Activated CD4-positive, alpha-beta memory T cell treated with anti-CD3 and anti-CD28 coated beads for 36 hours (primary cell): ENCODE measurements at regions not wholly inside any gene's neighbourhood (a gene's known extent, or its start where the extent isn't known, plus 50 kb on each side); places are given as distances from the start of the nearest gene placed in this dataset.

Experiments used
- CTCF ChIA-PET: fragments of 350-600 bp; sonication (Branson Sonifier 250); formaldehyde crosslinking; loops from one replicate; lab custom pipeline; 2021; ENCODE audit warnings: antibody characterized with exemption, inconsistent platforms; lab: Charles Lee
- POLR2A ChIA-PET: fragments of 350-600 bp; sonication (Branson Sonifier 250); formaldehyde crosslinking; loops from one replicate; lab custom pipeline; 2021; ENCODE audit warnings: antibody characterized with exemption; lab: Charles Lee
- DNase-seq: peaks from one replicate; pipeline ENCODE4 v3.0.0-alpha.2; 2020
- H3K27ac Mint-ChIP-seq: one replicate; pipeline ENCODE4 v1.8.0; 2021; ENCODE audit warnings: mixed read lengths
- H3K27me3 Mint-ChIP-seq: one replicate; pipeline ENCODE4 v1.8.0; 2021; ENCODE audit warnings: mixed read lengths
- H3K36me3 Mint-ChIP-seq: one replicate; pipeline ENCODE4 v1.8.0; 2021; ENCODE audit warnings: mixed read lengths
- H3K4me1 Mint-ChIP-seq: one replicate; pipeline ENCODE4 v1.8.0; 2021; ENCODE audit warnings: low read depth, mixed read lengths
- H3K4me3 Mint-ChIP-seq: one replicate; pipeline ENCODE4 v1.8.0; 2021; ENCODE audit warnings: mild to moderate bottlenecking, mixed read lengths
- H3K9me3 Mint-ChIP-seq: one replicate; pipeline ENCODE4 v1.8.0; 2021; ENCODE audit warnings: mixed read lengths
- intact Hi-C: fragments of 100-400 bp; cut with micrococcal nuclease; formaldehyde crosslinking; loops from one replicate; pipeline ENCODE4 v1.15.1; 2023

DNA sequence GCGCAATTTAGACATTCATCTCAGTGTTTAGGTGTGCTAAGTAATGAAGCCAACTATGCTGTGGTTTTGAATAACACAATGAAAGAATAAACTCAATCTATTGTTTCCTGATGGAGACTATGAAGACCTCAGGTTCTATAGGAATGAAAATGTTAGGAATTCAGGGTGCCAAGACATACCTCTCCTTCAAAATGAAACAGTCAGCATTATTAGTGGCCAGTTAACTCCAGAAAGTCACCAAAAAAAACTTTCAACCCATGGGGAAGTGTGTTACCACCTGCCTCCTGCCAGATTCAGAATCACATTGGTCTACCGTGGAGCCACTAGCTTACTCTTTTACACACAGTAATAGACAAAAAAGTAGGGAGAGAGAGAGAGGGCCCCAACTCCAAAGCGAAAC is 352.9 kb downstream of the GABRG1 start:
- POLR2A ChIA-PET: no interaction called here

DNA sequence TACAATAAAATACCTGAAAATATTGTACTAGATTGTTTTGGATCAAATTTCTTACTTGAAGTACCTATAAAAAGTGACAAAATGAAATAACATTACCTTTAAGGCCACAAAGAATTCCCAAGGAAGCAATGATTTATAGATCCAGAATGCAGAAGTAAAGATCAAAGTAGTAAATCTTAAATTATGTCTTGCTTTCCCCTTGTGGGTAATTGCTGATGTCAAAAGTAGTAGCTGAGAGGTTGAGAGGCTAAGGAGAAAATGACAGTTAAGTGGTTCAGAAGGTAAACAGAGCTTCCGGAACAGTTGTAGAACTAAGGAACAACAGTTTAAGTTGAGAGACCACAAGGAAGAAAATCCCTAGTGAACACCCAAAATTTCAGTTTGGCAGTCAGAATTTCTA is 358.3 kb downstream of the GABRG1 start:
- no peak for DNase-seq
- H3K4me3 Mint-ChIP-seq: no peak overlapping the region
- ChIA-PET CTCF (no interaction called here), POLR2A (no interaction called here)
- H3K27me3 Mint-ChIP-seq: no peaks in the 10 kb centered on the region
- no peak overlapping the region for H3K27ac Mint-ChIP-seq
- H3K9me3 Mint-ChIP-seq: peaks cover 8% of the 10 kb centered on the region
- no peaks in the 10 kb centered on the region for H3K36me3 Mint-ChIP-seq
- intact Hi-C loops: no loop called here
- H3K4me1 Mint-ChIP-seq: no peaks in the 10 kb centered on the region

More for the DNA sequence above, 352.9 kb downstream of the GABRG1 start:
- intact Hi-C loops: no loop called here
- Mint-ChIP-seq H3K27ac (no peak overlapping the region), H3K4me1 (no peaks in the 10 kb centered on the region), H3K36me3 (no peaks in the 10 kb centered on the region), H3K4me3 (no peak overlapping the region), H3K9me3 (peaks cover 5% of the 10 kb centered on the region), H3K27me3 (no peaks in the 10 kb centered on the region)
- CTCF ChIA-PET: no interaction called here
- DNase-seq: no peak

DNA sequence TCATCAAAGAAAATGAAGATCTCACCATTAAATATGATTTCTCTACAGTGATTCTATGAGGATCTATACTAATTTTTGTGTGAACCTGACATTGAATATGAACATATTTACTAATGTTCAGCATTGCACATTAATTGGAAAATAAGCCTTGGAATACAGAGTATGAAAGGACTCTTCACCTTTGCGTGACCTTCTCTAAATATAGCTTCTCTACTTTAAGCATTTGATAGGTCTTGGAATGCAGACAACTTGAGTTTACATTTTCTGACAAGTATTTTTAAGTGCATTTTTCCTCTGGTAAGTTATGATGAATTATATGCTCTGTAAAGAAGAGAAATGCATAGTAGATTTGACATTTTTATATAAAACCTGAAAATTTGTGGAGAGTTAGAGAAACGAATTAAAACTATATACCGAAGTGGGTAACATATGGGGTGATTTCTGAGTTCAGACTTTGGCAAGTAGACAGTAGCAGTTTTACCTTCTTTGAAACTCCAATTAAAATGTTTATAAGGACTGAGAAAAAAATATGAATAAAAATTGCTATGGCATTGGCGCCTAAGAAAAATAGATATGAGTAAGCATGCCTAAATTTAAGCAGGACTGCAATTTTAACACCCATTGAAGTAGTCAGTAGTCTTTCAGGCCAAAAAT is 371.9 kb downstream of the GABRG1 start:
- Mint-ChIP-seq H3K27me3 (no peaks in the 10 kb centered on the region), H3K4me1 (no peaks in the 10 kb centered on the region), H3K4me3 (no peak overlapping the region), H3K27ac (no peak overlapping the region), H3K36me3 (no peaks in the 10 kb centered on the region), H3K9me3 (peaks cover 6% of the 10 kb centered on the region)
- ChIA-PET CTCF (no interaction called here), POLR2A (no interaction called here)
- intact Hi-C loops: no loop called here
- no peak for DNase-seq

DNA sequence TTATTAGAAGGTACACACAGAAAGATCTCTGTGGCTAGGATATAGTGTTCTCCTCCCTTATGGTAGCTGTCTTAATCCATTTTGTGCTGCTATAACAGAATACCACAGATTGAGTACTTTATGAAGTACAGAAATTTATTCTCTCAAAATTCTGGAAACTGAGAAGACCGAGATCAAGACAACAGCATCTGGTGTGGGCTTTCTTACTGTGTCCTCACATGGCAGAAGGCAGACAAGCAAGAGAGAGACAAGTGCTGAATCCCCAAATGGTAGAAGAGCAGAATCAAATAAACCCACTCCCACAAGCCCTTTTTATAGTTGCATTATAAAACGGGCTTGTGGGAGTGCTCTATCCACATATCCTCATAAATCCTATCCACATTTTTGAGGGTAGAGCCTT is 373.1 kb downstream of the GABRG1 start:
- Mint-ChIP-seq H3K36me3 (no peaks in the 10 kb centered on the region), H3K4me3 (no peak overlapping the region), H3K4me1 (no peaks in the 10 kb centered on the region), H3K27ac (no peak overlapping the region), H3K9me3 (peaks cover 6% of the 10 kb centered on the region), H3K27me3 (no peaks in the 10 kb centered on the region)
- DNase-seq: no peak
- intact Hi-C loops: no loop called here
- ChIA-PET CTCF (no interaction called here), POLR2A (no interaction called here)

DNA sequence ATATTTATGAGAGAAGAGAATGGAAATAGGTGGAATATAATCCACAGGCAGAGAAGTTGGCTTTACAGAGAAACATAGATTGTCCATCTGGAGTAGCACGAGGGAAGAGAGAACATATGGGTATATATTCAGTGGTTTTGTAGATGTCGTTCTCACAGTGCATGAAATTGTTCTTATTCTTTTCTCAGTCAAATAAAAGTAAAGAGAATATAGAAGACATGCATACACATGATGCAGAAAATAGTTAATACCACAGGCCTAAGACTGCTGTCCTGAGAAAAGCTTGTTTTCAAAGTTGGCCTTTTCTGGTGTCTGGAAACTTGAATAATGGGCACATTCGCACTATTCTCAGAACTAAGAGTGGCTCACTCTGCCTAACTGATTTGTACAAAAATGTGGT is 378.1 kb downstream of the GABRG1 start:
- ChIA-PET CTCF (no interaction called here), POLR2A (no interaction called here)
- Mint-ChIP-seq H3K27ac (no peak overlapping the region), H3K27me3 (no peaks in the 10 kb centered on the region), H3K36me3 (no peaks in the 10 kb centered on the region), H3K9me3 (peaks cover 16% of the 10 kb centered on the region), H3K4me1 (no peaks in the 10 kb centered on the region), H3K4me3 (no peak overlapping the region)
- no peak for DNase-seq
- intact Hi-C loops: no loop called here

DNA sequence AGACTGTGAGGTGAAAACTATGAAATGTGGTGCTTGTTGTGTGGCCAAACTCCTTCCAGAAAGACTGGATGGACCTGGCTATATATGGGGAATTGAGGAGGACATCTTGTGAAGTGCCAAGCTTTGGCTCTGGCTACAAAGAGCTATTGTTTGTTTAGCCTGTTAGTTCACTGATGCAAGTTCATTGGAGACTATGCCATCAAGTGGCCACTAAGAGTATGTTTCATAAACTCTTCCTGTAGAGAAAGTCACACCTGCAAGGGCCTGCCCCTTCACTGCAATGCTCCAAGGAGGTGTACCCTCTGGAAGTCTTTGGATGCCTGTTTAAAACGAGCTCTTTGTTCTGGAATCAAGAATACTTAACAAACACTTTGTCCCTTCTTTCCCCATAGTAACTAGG is 382.0 kb downstream of the GABRG1 start:
- H3K36me3 Mint-ChIP-seq: no peaks in the 10 kb centered on the region

DNA sequence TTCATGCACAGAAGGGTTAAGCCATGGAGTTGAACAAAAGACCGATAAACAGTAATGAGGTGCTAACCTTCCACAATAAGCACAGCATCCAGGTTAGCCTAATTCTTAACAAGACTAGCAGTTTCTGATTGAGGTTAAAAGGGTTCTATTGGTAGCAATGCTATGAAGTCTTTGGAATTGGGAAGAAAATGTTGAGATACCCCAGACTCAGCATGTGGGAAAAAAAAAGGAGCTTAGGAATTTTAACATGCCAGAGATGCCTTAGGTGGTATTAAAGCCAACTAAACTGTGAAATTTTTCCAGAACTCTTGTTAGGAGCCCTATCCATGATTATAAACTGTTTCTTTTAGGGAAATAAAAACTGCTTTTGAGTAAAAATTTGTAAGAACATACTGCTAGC is 391.7 kb downstream of the GABRG1 start:
- intact Hi-C loops: no loop called here
- Mint-ChIP-seq H3K4me3 (no peak overlapping the region), H3K9me3 (peaks cover 10% of the 10 kb centered on the region), H3K4me1 (no peaks in the 10 kb centered on the region), H3K27me3 (no peaks in the 10 kb centered on the region), H3K27ac (no peak overlapping the region), H3K36me3 (no peaks in the 10 kb centered on the region)
- ChIA-PET POLR2A (no interaction called here), CTCF (no interaction called here)
- DNase-seq: no peak

More for the DNA sequence above, 382.0 kb downstream of the GABRG1 start:
- H3K9me3 Mint-ChIP-seq: peaks cover 35% of the 10 kb centered on the region
- no peaks in the 10 kb centered on the region for H3K4me1 Mint-ChIP-seq
- H3K4me3 Mint-ChIP-seq: no peak overlapping the region
- H3K27me3 Mint-ChIP-seq: no peaks in the 10 kb centered on the region
- no peak overlapping the region for H3K27ac Mint-ChIP-seq
- intact Hi-C loops: no loop called here
- POLR2A ChIA-PET: no interaction called here
- CTCF ChIA-PET: no interaction called here
- DNase-seq: no peak

DNA sequence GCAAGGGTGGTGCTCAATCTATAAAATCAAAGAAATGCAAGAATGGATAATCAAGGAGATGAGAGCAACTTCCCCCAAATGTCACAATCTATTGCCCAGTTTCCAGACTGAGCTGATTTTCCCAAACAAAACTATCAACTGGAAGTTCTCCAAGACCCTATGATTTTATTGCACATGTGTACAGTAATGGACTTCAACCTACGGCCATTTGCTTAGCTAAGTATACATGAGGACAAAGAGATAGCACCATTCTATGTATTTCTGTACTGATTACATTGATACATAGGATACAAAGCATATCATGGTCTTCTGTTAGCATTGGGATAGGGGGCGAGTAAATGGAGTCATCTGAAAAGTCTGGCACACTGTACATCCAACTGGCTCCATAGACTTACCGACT is 407.8 kb downstream of the GABRG1 start:
- intact Hi-C loops: no loop called here
- no peaks in the 10 kb centered on the region for H3K36me3 Mint-ChIP-seq
- no peak for DNase-seq
- H3K9me3 Mint-ChIP-seq: peaks cover 20% of the 10 kb centered on the region
- POLR2A ChIA-PET: no interaction called here
- no peak overlapping the region for H3K27ac Mint-ChIP-seq
- H3K4me1 Mint-ChIP-seq: no peaks in the 10 kb centered on the region
- H3K4me3 Mint-ChIP-seq: no peak overlapping the region
- no peaks in the 10 kb centered on the region for H3K27me3 Mint-ChIP-seq
- CTCF ChIA-PET: no interaction called here

DNA sequence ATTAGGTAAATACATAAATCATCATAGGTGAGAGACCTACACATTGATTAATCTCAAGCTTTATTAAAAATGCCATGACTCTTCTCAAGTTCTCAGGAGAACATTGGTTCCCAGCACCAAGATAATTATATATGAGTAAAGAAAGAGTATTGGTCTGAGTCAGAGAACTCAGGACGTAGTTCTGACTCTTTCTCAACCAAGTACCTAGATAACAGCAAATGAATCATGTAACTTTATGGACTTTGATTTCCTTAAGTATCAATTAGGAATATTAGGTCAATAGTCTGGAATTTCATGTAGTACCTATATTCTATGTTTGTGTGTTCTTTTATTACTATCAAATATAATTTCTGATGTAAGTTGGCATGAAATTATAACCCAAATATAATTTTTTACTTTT is 409.9 kb downstream of the GABRG1 start:
- ChIA-PET POLR2A (no interaction called here), CTCF (no interaction called here)
- Mint-ChIP-seq H3K9me3 (peaks cover 10% of the 10 kb centered on the region), H3K27me3 (no peaks in the 10 kb centered on the region), H3K27ac (no peak overlapping the region), H3K4me1 (no peaks in the 10 kb centered on the region), H3K36me3 (no peaks in the 10 kb centered on the region), H3K4me3 (no peak overlapping the region)
- DNase-seq: no peak
- intact Hi-C loops: no loop called here

DNA sequence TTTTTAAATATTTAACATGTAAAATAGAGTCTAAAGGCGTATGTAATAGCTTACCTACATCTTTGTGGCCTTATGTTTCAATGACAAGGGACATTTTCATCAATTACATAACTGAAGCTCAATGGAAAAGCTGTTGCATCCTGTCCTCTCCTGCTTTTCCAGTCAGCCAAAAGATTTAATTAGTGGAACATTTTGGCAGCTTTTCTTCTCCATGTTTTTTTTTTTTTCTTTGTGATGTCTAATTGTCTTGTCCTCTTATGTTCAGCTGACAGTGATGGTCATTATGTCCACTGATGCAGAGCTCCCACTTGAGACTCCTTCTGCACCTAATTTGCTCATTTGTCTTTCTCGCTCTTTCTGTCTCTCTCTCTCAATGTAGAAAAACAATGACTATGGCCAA is 422.2 kb downstream of the GABRG1 start:
- no peak overlapping the region for H3K27ac Mint-ChIP-seq
- CTCF ChIA-PET: no interaction called here

DNA sequence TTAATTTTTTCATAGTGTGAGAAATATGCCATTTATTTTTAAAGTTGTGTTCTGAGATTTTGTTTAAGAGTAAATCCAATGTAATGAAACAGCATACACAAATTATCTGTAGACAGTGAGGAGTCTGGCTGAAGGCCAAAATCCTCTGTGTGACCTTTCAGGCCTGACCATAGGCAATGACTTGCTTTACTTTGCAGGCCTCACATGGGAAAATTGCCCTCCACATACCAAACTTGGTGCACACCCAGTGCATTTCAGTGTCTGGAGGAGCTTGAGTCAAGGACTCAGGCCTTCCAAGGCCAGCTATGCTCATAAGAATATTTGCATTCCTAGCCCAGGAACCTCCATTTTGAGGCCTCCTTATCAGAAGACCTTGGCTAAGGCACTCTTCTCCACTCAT is 430.1 kb downstream of the GABRG1 start:
- H3K27ac Mint-ChIP-seq: no peak overlapping the region
- peaks cover 18% of the 10 kb centered on the region for H3K9me3 Mint-ChIP-seq
- intact Hi-C loops: no loop called here
- H3K27me3 Mint-ChIP-seq: no peaks in the 10 kb centered on the region
- H3K4me3 Mint-ChIP-seq: no peak overlapping the region
- ChIA-PET POLR2A (no interaction called here), CTCF (no interaction called here)
- DNase-seq: no peak
- H3K4me1 Mint-ChIP-seq: no peaks in the 10 kb centered on the region
- H3K36me3 Mint-ChIP-seq: no peaks in the 10 kb centered on the region

More for the DNA sequence above, 422.2 kb downstream of the GABRG1 start:
- H3K27me3 Mint-ChIP-seq: no peaks in the 10 kb centered on the region
- H3K4me1 Mint-ChIP-seq: no peaks in the 10 kb centered on the region
- POLR2A ChIA-PET: no interaction called here
- intact Hi-C loops: no loop called here
- no peak overlapping the region for H3K4me3 Mint-ChIP-seq
- no peak for DNase-seq
- no peaks in the 10 kb centered on the region for H3K36me3 Mint-ChIP-seq
- peaks cover 18% of the 10 kb centered on the region for H3K9me3 Mint-ChIP-seq

DNA sequence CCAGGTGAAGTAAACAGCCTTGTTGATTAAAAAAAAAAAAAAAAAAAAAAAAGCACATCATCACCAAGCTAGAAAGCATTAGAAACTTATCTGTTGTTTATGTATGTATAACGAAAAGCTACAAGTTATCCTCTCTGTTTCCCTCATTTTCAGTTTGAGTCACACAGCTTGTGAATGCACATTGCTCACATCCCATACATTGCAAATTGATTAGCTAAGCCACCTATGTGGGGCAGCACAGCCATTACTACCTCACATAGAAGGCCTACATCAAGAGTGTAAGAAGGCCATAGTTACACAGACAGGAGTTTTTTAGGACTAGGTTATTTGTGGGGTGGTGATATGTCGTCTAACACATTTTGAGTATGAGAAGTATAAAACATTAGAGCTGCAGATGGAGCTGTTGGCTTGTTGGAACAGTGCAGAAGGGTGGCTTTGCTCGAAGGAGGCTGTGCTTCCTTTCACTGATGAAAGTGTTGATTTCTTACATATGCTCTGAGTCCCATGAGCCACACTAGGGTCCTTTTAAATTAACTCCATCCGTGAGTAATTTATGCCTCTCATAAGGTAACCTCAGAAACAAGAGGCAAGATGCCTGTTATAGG is 431.6 kb downstream of the GABRG1 start:
- ChIA-PET POLR2A (no interaction called here), CTCF (no interaction called here)
- Mint-ChIP-seq H3K27me3 (no peaks in the 10 kb centered on the region), H3K36me3 (no peaks in the 10 kb centered on the region), H3K9me3 (peaks cover 15% of the 10 kb centered on the region), H3K4me1 (no peaks in the 10 kb centered on the region), H3K4me3 (no peak overlapping the region), H3K27ac (no peak overlapping the region)
- no peak for DNase-seq
- intact Hi-C loops: no loop called here

DNA sequence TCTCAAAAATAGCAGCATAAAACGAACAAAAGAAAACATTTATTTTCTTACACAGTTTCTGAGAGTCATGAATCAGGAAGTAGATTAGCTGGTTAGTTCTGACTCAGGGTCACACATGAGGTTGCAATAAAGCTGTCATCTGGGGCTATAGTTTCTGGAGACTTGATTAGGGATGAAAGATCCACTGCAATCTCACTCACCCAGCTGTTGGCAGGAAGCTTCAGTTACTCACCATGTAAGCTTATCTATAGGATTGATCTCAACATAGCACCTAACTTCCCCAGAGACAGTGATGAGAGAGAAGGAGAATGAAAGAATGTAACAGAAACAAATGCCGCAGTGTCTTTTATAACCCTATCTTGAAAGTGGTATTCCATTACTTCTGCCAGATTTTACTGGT is 435.5 kb downstream of the GABRG1 start:
- no peaks in the 10 kb centered on the region for H3K27me3 Mint-ChIP-seq
- peaks cover 10% of the 10 kb centered on the region for H3K9me3 Mint-ChIP-seq
- ChIA-PET POLR2A (no interaction called here), CTCF (no interaction called here)
- H3K36me3 Mint-ChIP-seq: no peaks in the 10 kb centered on the region
- DNase-seq: no peak
- no peak overlapping the region for H3K27ac Mint-ChIP-seq
- intact Hi-C loops: no loop called here
- H3K4me1 Mint-ChIP-seq: no peaks in the 10 kb centered on the region
- no peak overlapping the region for H3K4me3 Mint-ChIP-seq
